Stomach (tissue), 4 donors: ENCODE measurements at regions not wholly inside any gene's neighbourhood (a gene's known extent, or its start where the extent isn't known, plus 50 kb on each side); places are given as distances from the start of the nearest gene placed in this dataset.
"Not testable (repeated sequence)": the region's sequence is repeated elsewhere in the genome, so short reads cannot be mapped to it uniquely, and the experiment has no call there.

ENCODE experiments used
- CTCF ChIP-seq, 7 experiments: fragments of 450-650 bp in 4 of 7; fragments of 200-600 bp in 3 of 7; sonication (generic) in 3 of 7; IDR thresholded peaks; one replicate each; pipeline ENCODE4 v1.5.1; 2016 to 2019; ENCODE audit warnings: antibody characterized with exemption in 7 of 7, control low read depth in 2 of 7, mild to moderate bottlenecking in 1 of 7
- EP300 ChIP-seq: sonication (generic); formaldehyde crosslinking; IDR thresholded peaks from one replicate; pipeline ENCODE4 v1.6.1; 2017; ENCODE audit warnings: antibody characterized with exemption
- POLR2A ChIP-seq, 4 donors: fragments of 450-650 bp; IDR thresholded peaks; one replicate each; pipeline ENCODE4 v1.6.1; 2016; ENCODE audit warnings: antibody characterized with exemption in 4 of 4, control low read depth in 2 of 4, mild to moderate bottlenecking in 1 of 4, moderate library complexity in 1 of 4
- POLR2AphosphoS5 ChIP-seq, 3 donors: sonication (generic); formaldehyde crosslinking; IDR thresholded peaks; one replicate each; pipeline ENCODE4 v1.6.1; 2016; ENCODE audit warnings: antibody characterized with exemption in 3 of 3

DNA sequence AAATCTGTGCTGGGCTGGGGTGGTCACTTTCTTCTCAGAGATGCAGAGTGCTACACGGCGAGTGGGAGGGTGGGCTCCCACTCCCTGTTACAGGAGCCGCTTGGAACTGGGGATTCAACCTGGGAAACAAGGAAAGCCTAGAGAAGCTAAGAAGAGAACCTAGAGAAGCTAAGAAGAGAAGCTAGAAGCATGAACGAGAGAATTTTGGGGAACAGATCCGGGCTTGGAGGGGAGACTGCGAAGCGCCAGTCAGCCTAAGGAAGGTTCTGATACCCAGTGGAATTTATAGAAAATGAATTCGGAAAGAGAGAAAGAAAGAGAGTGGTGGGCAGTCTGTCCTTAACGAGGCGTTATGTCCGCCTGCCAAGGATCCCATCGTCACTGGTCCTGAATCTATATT is 492.0 kb downstream of the PRIM2 start:
- TF ChIP-seq CTCF (IDR thresholded peaks at IDR 0.05); EP300; POLR2AphosphoS5 (IDR thresholded peaks at IDR 0.05); POLR2A (IDR thresholded peaks at IDR 0.05): not testable (repeated sequence)
